GM12878 (cell line): ENCODE measurements at regions not wholly inside any gene's neighbourhood (a gene's known extent, or its start where the extent isn't known, plus 50 kb on each side); places are given as distances from the start of the nearest gene placed in this dataset.

Source experiments
- ATAC-seq: fragments of 200-7000 bp; cut with Tn5 transposase; 3 replicates; pipeline ENCODE4 v1.9.1; 2020; ENCODE audit warnings: mild to moderate bottlenecking, moderate library complexity
- BruUV-seq: library from RNA; stranded (reverse); fragments of 400-500 nt; replicated peaks from 2 replicates; lab custom pipeline; 2021; lab: Mats Ljungman, UMichigan
- CTCF ChIA-PET: fragments of 300-600 bp; sonication (Branson Sonifier 250); formaldehyde crosslinking; extraction: SDS; loops from one replicate; lab custom pipeline; 2021; ENCODE audit warnings: inconsistent platforms; lab: Yijun Ruan, JAX
- POLR2A ChIA-PET: fragments of 350-600 bp; formaldehyde crosslinking; extraction: SDS; loops from one replicate; lab custom pipeline; 2021; ENCODE audit warnings: inconsistent platforms; lab: Charles Lee
- RAD21 ChIA-PET: fragments of 300-600 bp; sonication (Branson Sonifier 250); formaldehyde crosslinking; loops from one replicate; lab custom pipeline; 2023; ENCODE audit warnings: antibody characterized with exemption; ENCODE audit not compliant: unreplicated experiment; lab: Charles Lee
- SMC1A ChIA-PET: fragments of 300-600 bp; sonication (Branson Sonifier 250); formaldehyde crosslinking; loops from one replicate; lab custom pipeline; 2023; ENCODE audit not compliant: unreplicated experiment, uncharacterized antibody; lab: Charles Lee
- DNase-seq: peaks from one replicate; pipeline ENCODE4 v3.0.0-alpha.2; 2011; ENCODE audit warnings: low read depth, low spot score
- FAIRE-seq: peaks from 3 replicates; lab custom pipeline; 2011; peaks lifted over from hg19 to GRCh38; lab: Jason Lieb, UNC
- H2AFZ ChIP-seq: 2 replicates; pipeline ENCODE4 v1.6.0; 2011; ENCODE audit warnings: low read depth, low read length, control low read depth; ENCODE audit not compliant: control insufficient read depth
- H3K27ac ChIP-seq: 2 replicates; pipeline ENCODE4 v1.5.1; 2011; ENCODE audit warnings: control low read depth; ENCODE audit not compliant: control insufficient read depth, insufficient read depth
- H3K27me3 ChIP-seq, 2 experiments: replicated peaks in 1 of 2; 2 replicates each; pipeline versions ENCODE4 v1.6.0 to v1.6.1; 2011; ENCODE audit warnings: low read length in 1 of 2; ENCODE audit not compliant: control insufficient read depth in 2 of 2, insufficient read depth in 2 of 2
- H3K36me3 ChIP-seq, 2 experiments: 2 replicates each; pipeline ENCODE4 v1.5.1; 2011; ENCODE audit warnings: low read length in 1 of 2; ENCODE audit not compliant: control insufficient read depth in 2 of 2, insufficient read depth in 2 of 2
- H3K4me1 ChIP-seq: 2 replicates; pipeline ENCODE4 v1.6.1; 2011; ENCODE audit warnings: mild to moderate bottlenecking, low read length, moderate library complexity, mixed read lengths; ENCODE audit not compliant: control insufficient read depth, insufficient read depth
- H3K4me2 ChIP-seq: 2 replicates; pipeline ENCODE4 v1.6.0; 2011; ENCODE audit warnings: control low read depth; ENCODE audit not compliant: control insufficient read depth, insufficient read depth
- H3K4me3 ChIP-seq: fragments of 200-600 bp; sonication (generic); 2 replicates; pipeline ENCODE4 v1.5.1; 2016
- H3K79me2 ChIP-seq: 2 replicates; pipeline ENCODE4 v1.6.0; 2011; ENCODE audit warnings: low read length; ENCODE audit not compliant: control insufficient read depth, insufficient read depth
- H3K9ac ChIP-seq: 2 replicates; pipeline ENCODE4 v1.8.0; 2011; ENCODE audit warnings: low read length, control low read depth, mixed read lengths; ENCODE audit not compliant: control insufficient read depth, insufficient read depth
- H3K9me3 ChIP-seq: replicated peaks from 3 replicates; pipeline ENCODE4 v1.5.1; 2011; ENCODE audit warnings: mild to moderate bottlenecking, low read length; ENCODE audit not compliant: control insufficient read depth, insufficient read depth
- H4K20me1 ChIP-seq: 2 replicates; pipeline ENCODE4 v1.6.0; 2011; ENCODE audit not compliant: control insufficient read depth, insufficient read depth
- BCL11A ChIP-seq: IDR thresholded peaks from 2 replicates; pipeline ENCODE4 v1.6.1; 2011; ENCODE audit warnings: low read depth, low read length
- EP300 ChIP-seq, 2 experiments: fragments of 150-350 bp in 1 of 2; IDR thresholded peaks; 2 replicates each; pipeline ENCODE4 v1.6.1; 2011 to 2012; ENCODE audit warnings: low read depth in 2 of 2, low read length in 2 of 2, borderline replicate concordance in 1 of 2, improper control_type of control experiment in 1 of 2, inconsistent platforms in 1 of 2; ENCODE audit not compliant: control insufficient read depth in 1 of 2
- IKZF2 ChIP-seq, 2 experiments: fragments of 450-650 bp; IDR thresholded peaks; 2 replicates each; pipeline ENCODE4 v1.6.1; 2017; ENCODE audit warnings: mild to moderate bottlenecking in 2 of 2, moderate library complexity in 2 of 2
- MTA2 ChIP-seq: fragments of 450-650 bp; IDR thresholded peaks from 2 replicates; pipeline ENCODE4 v1.6.1; 2016; ENCODE audit warnings: low read depth, mild to moderate bottlenecking, moderate library complexity
- NR2F1 ChIP-seq: fragments of 450-650 bp; conservative IDR thresholded peaks from 2 replicates; pipeline ENCODE4 v1.6.1; 2017; ENCODE audit warnings: mild to moderate bottlenecking
- POLR2AphosphoS5 ChIP-seq: IDR thresholded peaks from 2 replicates; pipeline ENCODE4 v1.6.1; 2011; ENCODE audit warnings: mild to moderate bottlenecking, low read length, inconsistent platforms
- SIN3A ChIP-seq: IDR thresholded peaks from 2 replicates; pipeline ENCODE4 v1.6.1; 2012; ENCODE audit warnings: low read depth, low read length, improper control_type of control experiment
- SPI1 ChIP-seq: IDR thresholded peaks from 2 replicates; pipeline ENCODE4 v1.6.1; 2011; ENCODE audit warnings: low read depth, mild to moderate bottlenecking, low read length, moderate library complexity, borderline replicate concordance; ENCODE audit not compliant: insufficient read depth
- YY1 ChIP-seq: IDR thresholded peaks from 2 replicates; pipeline ENCODE4 v1.6.1; 2011; ENCODE audit warnings: low read depth, mild to moderate bottlenecking, low read length
- WGBS: methylation state at CpG from one replicate; pipeline ENCODE4 v1.1.6; 2016; ENCODE audit warnings: low lambda C conversion rate; ENCODE audit not compliant: insufficient replicate concordance, insufficient coverage; ENCODE audit errors: missing lambda C conversion rate; 5-methylcytosine and 5-hydroxymethylcytosine counted together
- in situ Hi-C: fragments of 300-500 bp; cut with MboI; formaldehyde crosslinking; loops from 9 replicates; pipeline ENCODE4 v1.14.3; 2018; ENCODE audit warnings: mixed read lengths
- intact Hi-C: fragments of 100-400 bp; cut with micrococcal nuclease; formaldehyde crosslinking; loops from one replicate; pipeline ENCODE4 v1.14.2; 2022; ENCODE audit not compliant: unreplicated experiment

GRCh38 chr9:24045150-24045549 lies 219.1 kb upstream of the ELAVL2 start:
- no peak for FAIRE-seq
- H4K20me1 ChIP-seq: no peaks in the 10 kb centered on the region
- no peak for DNase-seq
- H3K36me3 ChIP-seq: no peaks in the 10 kb centered on the region
- intact Hi-C loops (no loop called here), in situ Hi-C loops (no loop called here)
- H3K4me3 ChIP-seq: no peak overlapping the region
- BruUV-seq: no TSS peak
- H3K27ac ChIP-seq: no peak overlapping the region
- ATAC-seq: peak; percentile 59
- no peak overlapping the region for H2AFZ ChIP-seq
- ChIA-PET SMC1A (interaction anchor here (0.8 to 1.7 kb wide), 7 partner anchors 11 to 203 kb away, joined by 3 to 6 read pairs (median 3); no protein-coding TSS in a partner anchor), CTCF (no interaction called here), POLR2A (no interaction called here)
- no peaks in the 10 kb centered on the region for H3K27me3 ChIP-seq
- H3K9ac ChIP-seq: no peak overlapping the region
- TF ChIP-seq POLR2AphosphoS5: no peak
- 0 out of 2 replicates have a peak, but pooled peaks have one; percentile 22 for TF ChIP-seq NR2F1
- 0 out of 2 replicates have a peak, but pooled peaks have one; percentile 8 for TF ChIP-seq MTA2
- TF ChIP-seq, all 136 proteins: peak for 2
- Histone ChIP-seq H3K9me3 (no peaks in the 10 kb centered on the region; the same call in 2 of the 3 replicates), H3K4me2 (no peak overlapping the region), H3K4me1 (no peaks in the 10 kb centered on the region), H3K79me2 (no peaks in the 10 kb centered on the region)
- RAD21 ChIA-PET: no interaction called here
- WGBS: 26% methylated on average over 3 of the region's 3 CpGs

GRCh38 chr9:24044576-24044975 lies 218.5 kb upstream of the ELAVL2 start:
- DNase-seq: peak; percentile 2
- ChIA-PET CTCF (no interaction called here), SMC1A (interaction anchor here (0.8 to 1.7 kb wide), 5 partner anchors 19 to 202 kb away, joined by 3 to 6 read pairs (median 3); no protein-coding TSS in a partner anchor), RAD21 (no interaction called here), POLR2A (interaction anchor here (0.9 kb wide), 1 partner anchor 30 kb away, joined by 3 read pairs; no protein-coding TSS in a partner anchor)
- TF ChIP-seq IKZF2 (IDR thresholded peaks at IDR 0.05): peak in 1 of 2 experiments; percentile 46; a peak in 1 of 4 replicates
- peak; percentile 16; the same call in 1 of the 2 replicates for TF ChIP-seq BCL11A
- no peak for TF ChIP-seq YY1
- TF ChIP-seq SPI1: peak; percentile 72; the same call in 1 of the 2 replicates
- TF ChIP-seq EP300 (IDR thresholded peaks at IDR 0.05; ENCODE audit: borderline replicate concordance in 1 of 2, control insufficient read depth in 1 of 2, low read depth in 2 of 2, low read length in 2 of 2): 0 out of 4 replicates have a peak, but pooled peaks of 1 of the 2 experiments have one; percentile 43
- TF ChIP-seq SIN3A: no peak
- peak; percentile 42; the same call in 1 of the 2 replicates for TF ChIP-seq MTA2
- 0% methylated on average over 5 of the region's 5 CpGs for WGBS
- H3K4me1 ChIP-seq: no peaks in the 10 kb centered on the region
- no peak overlapping the region for H3K9ac ChIP-seq
- H3K4me3 ChIP-seq: no peak overlapping the region
- no peaks in the 10 kb centered on the region; the same call in 2 of the 3 replicates for H3K9me3 ChIP-seq
- H3K27ac ChIP-seq: no peak overlapping the region
- FAIRE-seq: no peak
- H3K27me3 ChIP-seq: no peaks in the 10 kb centered on the region
- no peaks in the 10 kb centered on the region for H4K20me1 ChIP-seq
- no peak overlapping the region for H2AFZ ChIP-seq
- in situ Hi-C loops (no loop called here), intact Hi-C loops (no loop called here)
- no peaks in the 10 kb centered on the region for H3K79me2 ChIP-seq
- H3K36me3 ChIP-seq: no peaks in the 10 kb centered on the region
- BruUV-seq: no TSS peak
- ATAC-seq: peak; percentile 83
- no peak overlapping the region for H3K4me2 ChIP-seq
